ENCODE measurements at regions not wholly inside any gene's neighbourhood (a gene's known extent, or its start where the extent isn't known, plus 50 kb on each side); places are given as distances from the start of the nearest gene placed in this dataset.

DNA sequence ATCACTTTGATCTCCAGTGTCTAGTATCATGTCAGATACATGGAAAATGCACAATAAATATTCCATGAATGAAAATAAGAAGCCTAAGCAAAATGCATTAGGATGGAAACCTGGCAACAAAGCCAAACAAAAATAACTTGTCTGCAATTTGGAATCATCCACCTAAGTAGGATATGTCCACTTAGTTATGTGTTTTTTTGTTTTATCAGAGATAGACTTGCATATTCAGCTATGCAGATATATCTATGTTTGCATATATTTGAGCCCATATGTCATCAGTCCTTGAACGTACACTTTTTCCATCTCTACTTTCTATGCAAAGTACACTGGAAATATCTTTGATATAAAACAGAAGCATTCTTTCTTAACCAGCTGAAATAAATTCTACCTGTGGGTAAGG, 707.1 kb downstream of the EFNA5 start:
- Histone ChIP-seq H3K4ac (ENCODE audit: low read depth, low read length) (no peak overlapping the region), H3K14ac (ENCODE audit: insufficient read depth, low read length) (no peak overlapping the region), H3K18ac (ENCODE audit: insufficient read length, low read depth, low read length) (no peak overlapping the region), H4K91ac (ENCODE audit: insufficient read length, low read depth, low read length) (no peak overlapping the region), H2BK20ac (ENCODE audit: low read depth, low read length, poor library complexity, severe bottlenecking) (no peak overlapping the region), H2BK12ac (ENCODE audit: insufficient read length, low read depth, low read length) (no peak overlapping the region), H3T11ph (ENCODE audit: low read length) (no peak overlapping the region), H3K27me3 (ENCODE audit: insufficient read depth, low read length) (no peaks in the 10 kb centered on the region), H4K5ac (ENCODE audit: insufficient read length, low read depth, low read length) (no peak overlapping the region), H2BK15ac (ENCODE audit: low read depth, low read length) (no peak overlapping the region), H3K79me2 (ENCODE audit: insufficient read depth, low read length) (no peaks in the 10 kb centered on the region), H3K79me1 (ENCODE audit: insufficient read depth, low read depth, low read length, poor library complexity, severe bottlenecking) (no peaks in the 10 kb centered on the region), H2AK5ac (ENCODE audit: insufficient read length, low read length) (no peak overlapping the region), H3K4me2 (ENCODE audit: insufficient read depth, insufficient read length, low read length) (no peak overlapping the region), H2AFZ (ENCODE audit: low read length) (no peak overlapping the region), H3K23me2 (ENCODE audit: insufficient read length, low read depth, low read length, poor library complexity, severe bottlenecking) (no peaks in the 10 kb centered on the region), H3K23ac (ENCODE audit: insufficient read length, low read depth, low read length) (no peak overlapping the region), H3K9me3 (ENCODE audit: control insufficient read depth, low read depth, low read length) (no peaks in the 10 kb centered on the region), H3K56ac (ENCODE audit: insufficient read length, low read depth, low read length) (no peak overlapping the region), H3K9ac (ENCODE audit: extremely low read depth, insufficient read length, low read length) (no peak overlapping the region), H3K27ac (ENCODE audit: insufficient read length, low read depth, low read length) (no peak overlapping the region), H2BK5ac (ENCODE audit: insufficient read length, low read length) (no peak overlapping the region), H3K4me1 (ENCODE audit: insufficient read depth, low read length) (peaks cover 3% of the 10 kb centered on the region; the same call in 1 of the 2 replicates), H4K20me1 (ENCODE audit: control insufficient read depth, insufficient read depth, insufficient read length) (no peaks in the 10 kb centered on the region), H4K8ac (replicated peaks; ENCODE audit: insufficient read length, low read depth, low read length) (no peak overlapping the region), H2BK120ac (ENCODE audit: low read depth, low read length, poor library complexity, severe bottlenecking) (no peak overlapping the region)
- Mint-ChIP-seq H3K36me3 (ENCODE audit: insufficient read depth in 1 of 3, low read depth in 3 of 3) (peaks cover 13 to 25% (median 16%) of the 10 kb centered on the region in 3 experiments; a peak in 6 of 7 replicates), H3K9me3 (peaks cover 2 to 3% of the 10 kb centered on the region in 2 experiments; a peak in 3 of 5 replicates), H3K27ac (no peak overlapping the region), H3K4me3 (no peak overlapping the region), H3K4me1 (peaks cover 3 to 5% of the 10 kb centered on the region in 2 experiments; a peak in 3 of 4 replicates), H3K27me3 (ENCODE audit: low read depth) (no peaks in the 10 kb centered on the region)
- no peak for DNase-seq
- no CpG with 5 or more reads among the region's 1 CpG for WGBS (ENCODE audit: extremely low coverage, insufficient read length, low lambda C conversion rate)
- TF ChIP-seq, protein P1, sequence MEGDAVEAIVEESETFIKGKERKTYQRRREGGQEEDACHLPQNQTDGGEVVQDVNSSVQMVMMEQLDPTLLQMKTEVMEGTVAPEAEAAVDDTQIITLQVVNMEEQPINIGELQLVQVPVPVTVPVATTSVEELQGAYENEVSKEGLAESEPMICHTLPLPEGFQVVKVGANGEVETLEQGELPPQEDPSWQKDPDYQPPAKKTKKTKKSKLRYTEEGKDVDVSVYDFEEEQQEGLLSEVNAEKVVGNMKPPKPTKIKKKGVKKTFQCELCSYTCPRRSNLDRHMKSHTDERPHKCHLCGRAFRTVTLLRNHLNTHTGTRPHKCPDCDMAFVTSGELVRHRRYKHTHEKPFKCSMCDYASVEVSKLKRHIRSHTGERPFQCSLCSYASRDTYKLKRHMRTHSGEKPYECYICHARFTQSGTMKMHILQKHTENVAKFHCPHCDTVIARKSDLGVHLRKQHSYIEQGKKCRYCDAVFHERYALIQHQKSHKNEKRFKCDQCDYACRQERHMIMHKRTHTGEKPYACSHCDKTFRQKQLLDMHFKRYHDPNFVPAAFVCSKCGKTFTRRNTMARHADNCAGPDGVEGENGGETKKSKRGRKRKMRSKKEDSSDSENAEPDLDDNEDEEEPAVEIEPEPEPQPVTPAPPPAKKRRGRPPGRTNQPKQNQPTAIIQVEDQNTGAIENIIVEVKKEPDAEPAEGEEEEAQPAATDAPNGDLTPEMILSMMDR (conservative IDR thresholded peaks at IDR 0.05): no peak
